CD8-positive, alpha-beta memory T cell (primary cell): ENCODE measurements at regions not wholly inside any gene's neighbourhood (a gene's known extent, or its start where the extent isn't known, plus 50 kb on each side); places are given as distances from the start of the nearest gene placed in this dataset.
A peak's percentile ranks its signal among the peaks of the same experiment; 100 is the strongest.

ENCODE experiments used
- CTCF ChIA-PET: fragments of 350-600 bp; sonication (Branson Sonifier 250); formaldehyde crosslinking; loops from one replicate; lab custom pipeline; 2021; ENCODE audit warnings: antibody characterized with exemption; lab: Charles Lee
- POLR2A ChIA-PET: fragments of 350-600 bp; sonication (Branson Sonifier 250); formaldehyde crosslinking; loops from one replicate; lab custom pipeline; 2021; ENCODE audit warnings: antibody characterized with exemption; lab: Charles Lee
- DNase-seq, 5 donors: peaks; one replicate each; pipeline versions ENCODE4 v3.0.0 to v3.0.0-alpha.2; 2020 to 2022; ENCODE audit warnings: mixed read lengths in 1 of 5
- H3K27ac ChIP-seq: one replicate; pipeline ENCODE4 v1.7.0; 2013; ENCODE audit warnings: low read depth, mild to moderate bottlenecking, low read length, moderate library complexity
- H3K27me3 ChIP-seq: 2 replicates; pipeline ENCODE4 v1.7.0; 2013; ENCODE audit warnings: low read length, mild to moderate bottlenecking; ENCODE audit not compliant: insufficient read depth, poor library complexity, severe bottlenecking
- H3K36me3 ChIP-seq: 2 replicates; pipeline ENCODE4 v1.7.0; 2013; ENCODE audit warnings: mild to moderate bottlenecking, low read length, moderate library complexity; ENCODE audit not compliant: insufficient read depth
- H3K4me1 ChIP-seq: 2 replicates; pipeline ENCODE4 v1.7.0; 2013; ENCODE audit warnings: mild to moderate bottlenecking, low read length, moderate library complexity; ENCODE audit not compliant: insufficient read depth
- H3K4me3 ChIP-seq: 2 replicates; pipeline ENCODE4 v1.7.0; 2013; ENCODE audit warnings: mild to moderate bottlenecking, low read length
- H3K9me3 ChIP-seq: 2 replicates; pipeline ENCODE4 v1.7.0; 2013; ENCODE audit warnings: mild to moderate bottlenecking, low read length
- H3K27ac Mint-ChIP-seq, 8 donors: one replicate each; pipeline ENCODE4 v1.8.0; 2020 to 2021; ENCODE audit warnings: mixed read lengths in 8 of 8, mild to moderate bottlenecking in 6 of 8, inconsistent platforms in 3 of 8, moderate library complexity in 3 of 8
- H3K27me3 Mint-ChIP-seq, 2 donors: one replicate each; pipeline ENCODE4 v1.8.0; 2020 to 2021; ENCODE audit warnings: mixed read lengths in 2 of 2, mild to moderate bottlenecking in 1 of 2, moderate library complexity in 1 of 2
- H3K36me3 Mint-ChIP-seq, 3 donors: one replicate each; pipeline ENCODE4 v1.8.0; 2020 to 2021; ENCODE audit warnings: mixed read lengths in 3 of 3, inconsistent platforms in 1 of 3, mild to moderate bottlenecking in 1 of 3
- H3K4me1 Mint-ChIP-seq, 3 donors: one replicate each; pipeline ENCODE4 v1.8.0; 2020 to 2021; ENCODE audit warnings: mixed read lengths in 3 of 3, inconsistent platforms in 1 of 3, mild to moderate bottlenecking in 1 of 3
- H3K4me3 Mint-ChIP-seq, 7 donors: one replicate each; pipeline ENCODE4 v1.8.0; 2020 to 2021; ENCODE audit warnings: mixed read lengths in 7 of 7, mild to moderate bottlenecking in 6 of 7, moderate library complexity in 4 of 7, inconsistent platforms in 2 of 7
- H3K9me3 Mint-ChIP-seq, 5 donors: one replicate each; pipeline ENCODE4 v1.8.0; 2020 to 2022; ENCODE audit warnings: mixed read lengths in 5 of 5, mild to moderate bottlenecking in 3 of 5, moderate library complexity in 2 of 5, inconsistent platforms in 1 of 5

GRCh38 chr18:79585395-79586370 lies 93.9 kb upstream of the CTDP1 start:
- no peak overlapping the region for H3K27ac Mint-ChIP-seq
- CTCF ChIA-PET: no interaction called here
- no peaks in the 10 kb centered on the region for H3K27me3 Mint-ChIP-seq
- Histone ChIP-seq H3K36me3 (no peaks in the 10 kb centered on the region), H3K4me3 (no peak overlapping the region), H3K27ac (no peak overlapping the region), H3K9me3 (no peaks in the 10 kb centered on the region), H3K4me1 (no peaks in the 10 kb centered on the region), H3K27me3 (no peaks in the 10 kb centered on the region)
- no peaks in the 10 kb centered on the region for H3K4me1 Mint-ChIP-seq
- no peaks in the 10 kb centered on the region for H3K36me3 Mint-ChIP-seq
- peak in 1 of 5 donors; percentile 27 for DNase-seq
- POLR2A ChIA-PET: no interaction called here
- H3K9me3 Mint-ChIP-seq: no peaks in the 10 kb centered on the region
- no peak overlapping the region for H3K4me3 Mint-ChIP-seq

DNA sequence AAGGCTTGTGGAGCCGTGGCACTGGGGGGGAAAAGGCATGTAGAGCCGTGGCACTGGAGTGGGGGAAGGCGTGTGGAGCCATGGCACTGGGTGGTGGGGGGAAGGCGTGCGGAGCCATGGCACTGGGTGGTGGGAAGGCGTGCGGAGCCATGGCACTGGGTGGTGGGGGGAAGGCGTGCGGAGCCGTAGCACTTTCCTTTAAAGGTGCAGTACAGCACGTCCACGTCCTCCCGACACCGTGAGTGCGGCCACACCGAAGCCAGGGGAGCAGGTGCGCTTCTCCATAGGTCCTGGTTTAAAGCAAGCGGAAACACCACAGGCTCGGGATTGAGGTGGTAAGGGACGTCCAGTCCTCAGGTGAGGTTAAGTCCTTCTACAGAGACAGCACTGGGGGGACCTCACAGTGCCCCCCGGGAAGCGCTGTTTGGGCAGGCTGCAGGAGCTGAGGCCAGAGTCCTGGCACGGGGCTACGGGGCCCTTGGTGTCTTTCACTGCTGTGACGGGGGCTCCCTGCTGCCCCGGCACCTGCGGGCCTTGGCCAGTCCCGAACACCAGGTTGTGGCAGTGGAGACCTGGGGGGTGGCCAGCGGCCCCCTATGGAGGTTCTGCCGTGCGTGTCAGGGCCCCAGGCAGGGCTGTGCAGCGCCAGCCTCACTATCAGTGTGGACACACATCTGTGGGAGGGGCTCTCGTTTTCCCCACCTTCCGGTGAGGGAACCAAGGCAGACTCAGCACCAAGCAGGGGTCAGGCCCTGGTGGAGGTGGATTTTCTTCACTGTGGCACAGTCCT lies 93.0 kb upstream of the CTDP1 start:
- Histone ChIP-seq H3K36me3 (no peaks in the 10 kb centered on the region), H3K4me3 (no peak overlapping the region), H3K27ac (no peak overlapping the region), H3K4me1 (no peaks in the 10 kb centered on the region), H3K27me3 (no peaks in the 10 kb centered on the region), H3K9me3 (no peaks in the 10 kb centered on the region)
- no peaks in the 10 kb centered on the region for H3K36me3 Mint-ChIP-seq
- H3K4me3 Mint-ChIP-seq: no peak overlapping the region
- CTCF ChIA-PET: no interaction called here
- no peaks in the 10 kb centered on the region for H3K4me1 Mint-ChIP-seq
- H3K27ac Mint-ChIP-seq: no peak overlapping the region
- peaks cover 5 to 6% of the 10 kb centered on the region in 2 donors for H3K27me3 Mint-ChIP-seq
- peak in 1 of 5 donors; percentile 23 for DNase-seq
- no peaks in the 10 kb centered on the region for H3K9me3 Mint-ChIP-seq
- POLR2A ChIA-PET: no interaction called here

GRCh38 chr18:79587226-79587741 lies 92.3 kb upstream of the CTDP1 start:
- H3K4me3 ChIP-seq: no peak overlapping the region
- H3K4me1 ChIP-seq: no peaks in the 10 kb centered on the region
- peaks cover 5 to 7% of the 10 kb centered on the region in 2 donors for H3K27me3 Mint-ChIP-seq
- H3K27ac ChIP-seq: no peak overlapping the region
- no peaks in the 10 kb centered on the region for H3K36me3 ChIP-seq
- ChIA-PET POLR2A (no interaction called here), CTCF (no interaction called here)
- H3K9me3 ChIP-seq: no peaks in the 10 kb centered on the region
- H3K9me3 Mint-ChIP-seq: no peaks in the 10 kb centered on the region
- H3K27ac Mint-ChIP-seq: no peak overlapping the region
- peak in 1 of 5 donors; percentile 22 for DNase-seq
- no peaks in the 10 kb centered on the region for H3K4me1 Mint-ChIP-seq
- H3K4me3 Mint-ChIP-seq: no peak overlapping the region
- H3K27me3 ChIP-seq: no peaks in the 10 kb centered on the region
- no peaks in the 10 kb centered on the region for H3K36me3 Mint-ChIP-seq

DNA sequence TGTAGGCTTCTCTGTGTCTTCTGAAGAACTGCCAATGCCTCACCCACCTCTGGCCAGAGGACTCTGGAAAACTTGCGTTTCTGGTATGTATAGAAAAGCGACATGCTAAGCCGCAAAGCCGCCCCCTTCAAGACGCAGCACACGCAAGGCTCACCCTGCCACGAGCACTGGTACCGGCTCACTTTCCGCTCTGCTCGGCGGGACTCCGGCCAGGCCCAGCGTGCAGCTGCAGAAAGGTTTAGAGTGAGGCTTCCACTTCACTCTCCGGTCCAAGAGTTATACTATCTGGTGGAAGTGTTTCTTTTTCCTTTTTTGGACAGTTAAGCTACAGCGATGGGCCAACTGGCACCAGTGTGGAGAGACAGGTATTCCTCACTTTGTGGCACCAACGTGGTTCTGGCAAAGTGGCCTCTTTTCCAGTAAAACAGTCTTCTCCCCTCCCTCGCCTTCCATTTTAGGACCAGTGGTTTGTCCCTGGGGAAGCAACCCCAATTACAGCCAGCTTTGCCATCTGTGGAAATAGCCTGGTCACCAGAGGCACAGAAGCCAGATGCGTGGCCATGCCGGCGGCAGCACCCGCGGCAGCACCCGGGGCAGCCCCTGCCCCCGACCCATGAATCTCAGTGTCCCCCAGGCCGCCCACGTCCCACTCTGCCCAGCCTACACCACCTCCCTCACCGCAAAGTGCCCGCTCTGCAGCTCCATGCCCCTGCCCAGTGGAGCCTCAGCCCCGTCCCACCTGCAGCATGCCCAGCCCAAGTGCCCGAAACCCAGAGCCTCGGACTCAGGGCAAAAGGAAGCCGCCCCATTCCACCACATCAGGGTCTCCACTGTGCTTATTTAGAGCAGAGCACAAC lies 91.6 kb upstream of the CTDP1 start:
- Mint-ChIP-seq H3K27ac (no peak overlapping the region), H3K4me3 (no peak overlapping the region), H3K9me3 (peaks cover 0 to 2% (median 0%) of the 10 kb centered on the region in 5 donors), H3K36me3 (no peaks in the 10 kb centered on the region), H3K4me1 (no peaks in the 10 kb centered on the region), H3K27me3 (peaks cover 7 to 8% of the 10 kb centered on the region in 2 donors)
- DNase-seq: peak in 1 of 5 donors; percentile 35
- ChIA-PET CTCF (no interaction called here), POLR2A (no interaction called here)
- no peak overlapping the region for H3K4me3 ChIP-seq
- no peaks in the 10 kb centered on the region for H3K4me1 ChIP-seq
- H3K9me3 ChIP-seq: no peaks in the 10 kb centered on the region
- H3K36me3 ChIP-seq: no peaks in the 10 kb centered on the region
- no peaks in the 10 kb centered on the region for H3K27me3 ChIP-seq
- H3K27ac ChIP-seq: no peak overlapping the region

DNA sequence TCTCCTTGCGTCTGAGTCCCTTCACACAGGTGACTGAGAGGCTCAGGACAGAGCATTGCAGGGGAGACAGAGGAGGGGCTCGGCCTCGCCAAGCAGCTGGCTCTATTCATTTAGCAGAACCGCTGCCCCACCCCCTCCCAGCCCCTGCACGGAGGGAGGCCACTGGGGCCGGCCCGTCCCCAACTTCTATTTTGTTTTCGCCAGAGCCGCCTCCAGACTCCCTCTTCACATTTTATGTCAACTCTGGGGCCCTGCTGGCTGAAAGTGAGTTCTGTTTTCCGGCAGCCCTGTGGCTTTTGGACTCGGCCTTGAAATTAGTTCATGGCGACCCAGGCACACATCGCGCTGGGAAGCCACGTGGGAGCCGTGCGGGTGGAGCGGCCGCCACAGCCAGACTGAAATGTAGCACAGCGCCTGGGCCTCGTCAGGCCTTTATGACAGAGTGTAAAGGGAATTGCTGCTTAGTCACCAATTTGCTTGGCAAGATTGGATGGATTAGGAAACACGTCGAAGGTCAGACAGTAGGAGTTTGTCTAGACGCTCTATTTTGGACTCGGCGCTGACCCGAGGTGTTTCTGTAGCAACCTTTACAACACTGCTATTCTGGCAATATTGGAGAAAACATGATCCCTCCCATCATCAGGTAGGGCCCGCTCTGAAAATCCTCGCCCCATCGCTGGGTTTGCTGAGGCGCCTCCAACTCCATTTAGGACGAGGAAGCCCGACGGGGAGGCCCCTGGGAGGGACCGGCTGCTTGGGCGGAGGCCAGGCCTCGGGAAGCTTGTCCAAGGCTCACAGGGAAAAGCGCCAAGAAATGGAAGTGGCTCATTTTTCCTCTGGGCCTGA lies 90.7 kb upstream of the CTDP1 start:
- Histone ChIP-seq H3K4me3 (no peak overlapping the region), H3K9me3 (no peaks in the 10 kb centered on the region), H3K4me1 (no peaks in the 10 kb centered on the region), H3K36me3 (no peaks in the 10 kb centered on the region), H3K27me3 (no peaks in the 10 kb centered on the region), H3K27ac (no peak overlapping the region)
- Mint-ChIP-seq H3K4me1 (no peaks in the 10 kb centered on the region), H3K36me3 (peaks cover 0 to 5% (median 0%) of the 10 kb centered on the region in 3 donors), H3K27me3 (peaks cover 8 to 10% of the 10 kb centered on the region in 2 donors), H3K27ac (no peak overlapping the region), H3K4me3 (no peak overlapping the region), H3K9me3 (peaks cover 0 to 3% (median 2%) of the 10 kb centered on the region in 5 donors)
- ChIA-PET CTCF (no interaction called here), POLR2A (no interaction called here)
- peak in 1 of 5 donors; percentile 17 for DNase-seq

DNA sequence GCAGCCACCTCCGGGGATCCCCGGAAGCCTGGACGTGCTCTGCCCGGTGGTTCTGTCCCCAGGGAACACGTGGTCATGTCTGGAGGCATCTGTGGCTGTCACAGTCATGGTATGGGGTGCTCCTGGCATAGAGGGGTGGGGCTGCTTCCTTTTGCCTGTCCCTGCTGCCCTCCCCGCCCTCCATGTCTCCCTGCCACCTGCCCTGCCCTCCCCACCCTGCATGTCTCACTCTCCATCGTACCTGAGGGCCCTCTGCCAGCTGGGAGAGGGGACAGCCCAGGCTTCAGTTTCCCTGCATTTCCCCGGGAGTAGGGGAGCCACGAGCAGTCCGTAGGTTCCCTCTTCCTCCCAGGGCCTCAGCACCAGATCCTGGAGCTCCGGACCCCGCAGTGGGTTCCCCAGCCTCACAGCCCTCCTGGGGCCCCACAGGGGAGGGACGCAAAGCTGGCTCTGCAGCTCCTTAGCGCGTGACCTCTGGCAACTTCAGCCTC lies 90.0 kb upstream of the CTDP1 start:
- H3K27me3 ChIP-seq: no peaks in the 10 kb centered on the region
- no peak for DNase-seq
- no peak overlapping the region for H3K4me3 ChIP-seq
- peaks cover 8 to 10% of the 10 kb centered on the region in 2 donors for H3K27me3 Mint-ChIP-seq
- no peak overlapping the region for H3K4me3 Mint-ChIP-seq
- no peaks in the 10 kb centered on the region for H3K9me3 ChIP-seq
- peaks cover 0 to 5% (median 0%) of the 10 kb centered on the region in 3 donors for H3K36me3 Mint-ChIP-seq
- H3K9me3 Mint-ChIP-seq: peaks cover 0 to 3% (median 2%) of the 10 kb centered on the region in 5 donors
- H3K27ac Mint-ChIP-seq: no peak overlapping the region
- CTCF ChIA-PET: no interaction called here
- no peaks in the 10 kb centered on the region for H3K36me3 ChIP-seq
- no peaks in the 10 kb centered on the region for H3K4me1 Mint-ChIP-seq
- H3K27ac ChIP-seq: no peak overlapping the region
- POLR2A ChIA-PET: no interaction called here
- no peaks in the 10 kb centered on the region for H3K4me1 ChIP-seq
